ENCODE measurements at regions not wholly inside any gene's neighbourhood (a gene's known extent, or its start where the extent isn't known, plus 50 kb on each side); places are given as distances from the start of the nearest gene placed in this dataset.

- DNase-seq (ENCODE audit: extremely low read depth, low read depth), result no peak
- no peak for TF ChIP-seq CTCF (IDR thresholded peaks at IDR 0.05; ENCODE audit: low read depth, low read length)
These were observed 636.2 kb downstream of the TBC1D4 start for GRCh38 chr13:74845806-74846205.

GRCh38 chr13:74841651-74842050 is 640.3 kb downstream of the TBC1D4 start:
- TF ChIP-seq CTCF (IDR thresholded peaks at IDR 0.05; ENCODE audit: low read depth, low read length), result no peak
- no peak for DNase-seq (ENCODE audit: extremely low read depth, low read depth)

DNA sequence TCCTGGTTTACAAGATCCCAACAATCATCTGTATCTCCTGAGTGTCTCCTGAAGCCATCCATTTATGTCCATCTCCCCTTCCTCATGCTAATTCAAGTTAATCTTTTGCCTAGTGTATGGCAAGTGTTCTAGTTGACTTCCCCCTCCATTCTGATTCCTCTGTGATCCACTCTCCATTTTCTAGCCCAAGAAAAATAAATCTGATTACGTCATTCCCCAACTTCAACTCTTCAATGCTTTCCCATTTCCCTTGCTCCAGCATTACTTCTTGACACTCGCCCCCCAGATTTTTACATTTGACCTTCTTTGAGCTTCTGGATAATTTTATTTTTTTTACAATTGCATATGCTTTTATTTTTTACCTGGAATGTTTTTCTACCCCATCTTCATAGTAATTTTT is 640.8 kb downstream of the TBC1D4 start:
- TF ChIP-seq CTCF (IDR thresholded peaks at IDR 0.05; ENCODE audit: low read depth, low read length), result no peak
- DNase-seq (ENCODE audit: extremely low read depth, low read depth), result no peak

GRCh38 chr13:74839656-74840055 is 642.3 kb downstream of the TBC1D4 start:
- no peak for DNase-seq (ENCODE audit: extremely low read depth, low read depth)

GRCh38 chr13:74838096-74838495 is 643.9 kb downstream of the TBC1D4 start:
- no peak for TF ChIP-seq CTCF (IDR thresholded peaks at IDR 0.05; ENCODE audit: low read depth, low read length)
- DNase-seq (ENCODE audit: extremely low read depth, low read depth), result no peak

More at GRCh38 chr13:74839656-74840055, 642.3 kb downstream of the TBC1D4 start:
- no peak for TF ChIP-seq CTCF (IDR thresholded peaks at IDR 0.05; ENCODE audit: low read depth, low read length)

- no peak for TF ChIP-seq CTCF (IDR thresholded peaks at IDR 0.05; ENCODE audit: low read depth, low read length)
- DNase-seq (ENCODE audit: extremely low read depth, low read depth), result no peak
These were observed 645.3 kb downstream of the TBC1D4 start for GRCh38 chr13:74836628-74837027.

DNA sequence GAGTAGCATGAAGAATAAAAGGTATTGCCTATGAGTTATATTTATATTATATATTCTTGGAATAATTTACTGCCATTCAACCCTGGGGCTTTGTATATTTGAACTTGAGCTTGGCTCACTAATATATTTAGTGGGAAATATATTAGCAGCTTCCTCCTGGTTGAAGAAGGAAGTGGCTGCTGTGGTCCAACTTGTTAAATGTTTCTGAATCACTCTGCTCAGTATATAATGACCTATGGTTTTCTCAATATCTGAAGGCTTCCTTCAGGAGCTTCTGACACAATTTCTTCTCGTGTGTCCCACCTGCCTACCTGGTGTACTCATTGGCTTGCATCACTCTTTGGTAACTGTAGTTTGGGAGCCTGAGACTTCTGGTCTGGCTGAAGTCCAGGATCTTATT is 646.4 kb downstream of the TBC1D4 start:
- DNase-seq (ENCODE audit: extremely low read depth, low read depth), result no peak

More for the DNA sequence above, 646.4 kb downstream of the TBC1D4 start:
- TF ChIP-seq CTCF (IDR thresholded peaks at IDR 0.05; ENCODE audit: low read depth, low read length), result no peak

Data from AG09319 (cell line).